ENCODE measurements at regions not wholly inside any gene's neighbourhood (a gene's known extent, or its start where the extent isn't known, plus 50 kb on each side); places are given as distances from the start of the nearest gene placed in this dataset.

DNA sequence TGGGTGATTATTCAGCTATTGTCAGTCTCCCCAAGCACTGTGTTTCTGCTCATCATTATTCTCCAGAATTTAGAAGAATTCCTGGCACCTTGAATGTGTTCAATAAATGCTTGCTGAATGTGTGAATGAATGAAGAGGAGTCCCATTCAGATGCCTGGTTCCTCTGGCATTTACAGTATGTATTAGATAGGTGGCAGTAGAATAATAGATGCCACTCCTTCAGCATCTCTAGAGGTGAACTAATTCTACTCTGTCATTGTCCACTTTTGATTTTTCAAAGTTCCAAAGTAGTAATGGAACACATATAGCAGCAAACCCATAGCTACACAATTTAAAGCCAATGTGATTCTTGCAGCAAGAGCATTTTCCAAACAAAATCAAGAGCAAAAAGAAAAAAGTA lies 118.9 kb upstream of the CEP162 start:
- TF ChIP-seq, protein P1, sequence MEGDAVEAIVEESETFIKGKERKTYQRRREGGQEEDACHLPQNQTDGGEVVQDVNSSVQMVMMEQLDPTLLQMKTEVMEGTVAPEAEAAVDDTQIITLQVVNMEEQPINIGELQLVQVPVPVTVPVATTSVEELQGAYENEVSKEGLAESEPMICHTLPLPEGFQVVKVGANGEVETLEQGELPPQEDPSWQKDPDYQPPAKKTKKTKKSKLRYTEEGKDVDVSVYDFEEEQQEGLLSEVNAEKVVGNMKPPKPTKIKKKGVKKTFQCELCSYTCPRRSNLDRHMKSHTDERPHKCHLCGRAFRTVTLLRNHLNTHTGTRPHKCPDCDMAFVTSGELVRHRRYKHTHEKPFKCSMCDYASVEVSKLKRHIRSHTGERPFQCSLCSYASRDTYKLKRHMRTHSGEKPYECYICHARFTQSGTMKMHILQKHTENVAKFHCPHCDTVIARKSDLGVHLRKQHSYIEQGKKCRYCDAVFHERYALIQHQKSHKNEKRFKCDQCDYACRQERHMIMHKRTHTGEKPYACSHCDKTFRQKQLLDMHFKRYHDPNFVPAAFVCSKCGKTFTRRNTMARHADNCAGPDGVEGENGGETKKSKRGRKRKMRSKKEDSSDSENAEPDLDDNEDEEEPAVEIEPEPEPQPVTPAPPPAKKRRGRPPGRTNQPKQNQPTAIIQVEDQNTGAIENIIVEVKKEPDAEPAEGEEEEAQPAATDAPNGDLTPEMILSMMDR (IDR thresholded peaks at IDR 0.05; ENCODE audit: insufficient read depth, missing control alignments), result no peak
- DNase-seq (ENCODE audit: insufficient read length, low spot score) (no peak), FAIRE-seq (no peak)

DNA sequence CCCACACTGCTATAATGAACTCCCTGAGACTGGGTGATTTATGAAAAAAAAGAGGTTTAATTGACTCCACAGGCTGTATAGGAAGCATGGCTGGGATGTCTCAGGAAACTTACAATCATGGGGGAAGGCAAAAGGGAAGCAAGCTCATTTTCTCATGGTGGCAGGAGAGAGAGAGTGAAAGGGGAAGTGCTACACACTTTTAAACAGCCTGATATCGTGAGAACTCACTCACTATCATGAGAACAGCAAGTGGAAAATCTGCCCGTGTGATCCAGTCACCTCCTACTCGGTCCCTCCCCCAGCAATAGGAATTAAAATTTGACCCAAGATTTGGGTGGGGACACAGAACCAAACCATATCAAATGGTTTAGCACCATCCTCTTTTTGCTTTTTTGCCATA lies 116.6 kb upstream of the CEP162 start:
- TF ChIP-seq, protein P1 (IDR thresholded peaks at IDR 0.05; ENCODE audit: insufficient read depth, missing control alignments), result no peak
- no peak for DNase-seq (ENCODE audit: insufficient read length, low spot score)
- no peak for FAIRE-seq

DNA sequence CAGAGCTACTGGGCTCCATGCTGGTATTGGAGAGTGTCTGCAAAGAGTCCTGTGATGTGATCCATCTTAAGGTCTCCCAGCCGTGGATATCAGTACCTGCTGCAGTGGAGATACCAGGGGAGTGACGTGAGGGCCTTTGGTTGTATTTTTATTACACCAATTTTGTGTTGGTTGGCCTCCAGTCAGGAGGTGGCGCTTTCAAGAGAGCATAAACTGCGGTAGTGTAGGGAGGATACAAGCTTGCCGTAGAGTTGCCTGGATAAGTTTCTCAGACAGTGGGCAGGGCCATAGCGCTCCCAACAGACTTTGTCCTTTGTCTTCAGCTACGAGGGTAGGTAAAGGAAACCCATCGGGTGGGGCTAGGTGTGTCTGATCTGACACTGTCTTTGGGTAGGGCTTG lies 113.0 kb upstream of the CEP162 start:
- TF ChIP-seq, protein P1 (IDR thresholded peaks at IDR 0.05; ENCODE audit: insufficient read depth, missing control alignments), result no peak
- DNase-seq (ENCODE audit: insufficient read length, low spot score) (no peak), FAIRE-seq (no peak)

DNA sequence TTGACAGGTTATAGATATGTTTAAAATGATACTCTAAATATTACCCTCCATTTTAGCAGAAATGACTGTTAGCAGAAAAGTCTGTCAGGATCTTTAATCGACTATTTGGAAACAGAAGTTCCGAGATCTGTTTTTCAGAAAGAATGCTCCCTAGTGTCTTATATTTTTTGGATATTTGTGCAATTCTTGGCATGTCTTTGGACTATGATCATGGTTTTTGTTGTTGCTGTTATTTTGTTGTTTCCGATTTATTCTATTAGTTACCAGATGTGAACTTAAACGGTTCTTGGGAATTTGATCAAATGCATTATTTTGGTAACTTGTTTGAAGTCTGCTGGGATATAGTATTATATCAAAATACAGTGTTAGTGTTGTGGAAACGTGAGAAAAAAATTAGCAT lies 106.4 kb upstream of the CEP162 start:
- no peak for FAIRE-seq
- TF ChIP-seq, protein P1 (IDR thresholded peaks at IDR 0.05; ENCODE audit: insufficient read depth, missing control alignments), result no peak
- no peak for DNase-seq (ENCODE audit: insufficient read length, low spot score)

DNA sequence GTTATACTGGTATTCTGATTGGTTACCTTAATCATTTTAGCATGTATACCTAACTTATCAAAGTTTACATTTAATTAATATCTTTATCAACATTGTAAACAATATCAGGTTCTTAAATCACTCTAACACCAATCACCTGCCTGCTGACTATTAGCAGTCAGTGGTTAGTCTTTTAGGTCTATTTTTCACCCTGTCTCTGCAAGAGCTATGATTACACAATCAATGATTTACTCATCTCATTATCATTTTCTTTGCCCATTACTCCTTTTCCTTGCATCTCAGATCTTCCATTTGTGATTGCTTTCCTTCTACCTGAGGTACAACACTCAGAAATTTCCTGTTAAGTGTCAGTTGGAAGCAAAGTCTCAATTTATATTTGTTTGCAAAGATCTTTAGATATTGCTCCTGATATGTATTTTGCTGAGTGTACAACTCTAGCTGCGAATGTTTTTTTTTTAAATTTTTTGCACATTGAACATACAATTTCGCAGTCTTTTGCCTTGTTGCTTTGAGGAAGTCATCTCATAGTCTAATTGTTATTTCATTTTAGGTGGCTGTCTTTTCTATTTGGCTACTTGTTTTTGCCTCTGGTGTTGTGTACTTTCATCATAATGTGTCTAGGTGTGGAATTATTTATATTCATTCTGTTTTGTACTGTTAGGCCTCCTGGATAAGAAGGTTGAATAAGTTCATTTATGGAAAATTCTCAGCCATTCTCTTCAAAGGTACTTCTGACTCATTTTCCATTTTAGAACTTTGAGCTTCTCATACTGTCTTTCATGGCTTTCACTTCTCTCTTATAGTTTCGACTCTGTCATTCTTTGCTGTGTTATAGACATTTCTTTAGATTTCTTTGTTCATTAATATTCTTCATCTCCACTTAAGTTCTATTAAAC lies 104.9 kb upstream of the CEP162 start:
- TF ChIP-seq, protein P1 (IDR thresholded peaks at IDR 0.05; ENCODE audit: insufficient read depth, missing control alignments), result no peak
- no peak for DNase-seq (ENCODE audit: insufficient read length, low spot score)
- FAIRE-seq, result no peak

DNA sequence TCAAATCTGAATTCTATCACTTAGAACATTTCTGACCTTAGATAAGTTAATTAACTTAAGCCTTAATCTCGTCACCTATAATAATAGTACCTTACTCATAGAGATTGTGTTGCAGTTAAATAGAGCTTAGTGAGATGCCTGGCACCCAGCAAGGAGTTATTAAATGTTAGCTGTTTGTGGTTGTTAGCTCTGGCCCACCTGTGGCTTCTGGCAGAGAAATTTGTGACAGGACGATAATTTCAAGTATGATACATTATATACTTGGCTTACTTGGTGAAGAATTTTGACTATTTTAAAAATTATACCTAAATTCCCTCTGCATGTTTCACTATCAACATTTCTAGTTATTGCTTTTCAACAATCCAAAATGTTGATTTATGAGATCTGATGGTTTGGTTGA lies 102.9 kb upstream of the CEP162 start:
- FAIRE-seq, result no peak
- TF ChIP-seq, protein P1 (IDR thresholded peaks at IDR 0.05; ENCODE audit: insufficient read depth, missing control alignments), result no peak
- no peak for DNase-seq (ENCODE audit: insufficient read length, low spot score)

DNA sequence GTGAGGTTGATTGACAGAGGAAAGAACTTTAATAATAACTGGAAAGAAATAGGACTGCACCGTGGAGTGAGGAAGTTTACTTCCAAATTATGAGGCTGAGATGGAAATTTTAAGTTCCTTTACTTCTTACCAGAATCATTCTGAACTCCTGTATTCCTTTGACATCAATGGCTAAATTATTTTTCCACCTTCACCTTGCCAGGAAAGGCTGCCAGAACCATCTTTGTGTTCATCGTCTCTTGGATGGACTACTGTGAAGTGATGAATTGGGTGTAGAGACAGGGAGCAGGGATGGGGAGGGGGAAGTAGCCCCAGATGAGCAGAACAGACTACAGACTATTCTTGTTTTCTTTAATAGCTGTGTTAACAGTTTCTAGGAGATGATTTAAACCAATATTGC lies 102.1 kb upstream of the CEP162 start:
- TF ChIP-seq, protein P1 (IDR thresholded peaks at IDR 0.05; ENCODE audit: insufficient read depth, missing control alignments), result no peak
- no peak for DNase-seq (ENCODE audit: insufficient read length, low spot score)
- no peak for FAIRE-seq
